ENCODE measurements at regions not wholly inside any gene's neighbourhood (a gene's known extent, or its start where the extent isn't known, plus 50 kb on each side); places are given as distances from the start of the nearest gene placed in this dataset.
"Not testable (repeated sequence)": the region's sequence is repeated elsewhere in the genome, so short reads cannot be mapped to it uniquely, and the experiment has no call there.

- not testable (repeated sequence) for H3K27me3 ChIP-seq (ENCODE audit: control insufficient read depth in 5 of 5, insufficient read depth in 4 of 5, low read length in 5 of 5); H3K9ac ChIP-seq (ENCODE audit: low read length in 5 of 5); H3K36me3 ChIP-seq (ENCODE audit: control insufficient read depth in 5 of 5, insufficient read depth in 5 of 5, low read length in 5 of 5); H3K9me3 ChIP-seq (ENCODE audit: control insufficient read depth in 5 of 5, low read length in 5 of 5); H3K4me3 ChIP-seq (ENCODE audit: low read depth in 1 of 5, low read length in 5 of 5); H3K27ac ChIP-seq (ENCODE audit: low read depth, low read length); H3K4me1 ChIP-seq (ENCODE audit: control insufficient read depth in 5 of 5, insufficient read depth in 5 of 5, low read length in 5 of 5)
Observed at GRCh38 chr15:20219171-20219570, 322.4 kb downstream of the GOLGA6L6 start.

- not testable (repeated sequence) for H3K36me3 ChIP-seq (ENCODE audit: control insufficient read depth in 5 of 5, insufficient read depth in 5 of 5, low read length in 5 of 5); H3K9ac ChIP-seq (ENCODE audit: low read length in 5 of 5); H3K4me1 ChIP-seq (ENCODE audit: control insufficient read depth in 5 of 5, insufficient read depth in 5 of 5, low read length in 5 of 5); H3K27ac ChIP-seq (ENCODE audit: low read depth, low read length); H3K4me3 ChIP-seq (ENCODE audit: low read depth in 1 of 5, low read length in 5 of 5); H3K27me3 ChIP-seq (ENCODE audit: control insufficient read depth in 5 of 5, insufficient read depth in 4 of 5, low read length in 5 of 5); H3K9me3 ChIP-seq (ENCODE audit: control insufficient read depth in 5 of 5, low read length in 5 of 5)
Observed at GRCh38 chr15:20215700-20216099, 325.9 kb downstream of the GOLGA6L6 start.

- H3K4me3 ChIP-seq (ENCODE audit: low read depth in 1 of 5, low read length in 5 of 5); H3K27ac ChIP-seq (ENCODE audit: low read depth, low read length); H3K9me3 ChIP-seq (ENCODE audit: control insufficient read depth in 5 of 5, low read length in 5 of 5); H3K36me3 ChIP-seq (ENCODE audit: control insufficient read depth in 5 of 5, insufficient read depth in 5 of 5, low read length in 5 of 5); H3K27me3 ChIP-seq (ENCODE audit: control insufficient read depth in 5 of 5, insufficient read depth in 4 of 5, low read length in 5 of 5); H3K4me1 ChIP-seq (ENCODE audit: control insufficient read depth in 5 of 5, insufficient read depth in 5 of 5, low read length in 5 of 5); H3K9ac ChIP-seq (ENCODE audit: low read length in 5 of 5): not testable (repeated sequence)
Observed at GRCh38 chr15:20214101-20214500, 327.5 kb downstream of the GOLGA6L6 start.

- not testable (repeated sequence) for H3K4me1 ChIP-seq (ENCODE audit: control insufficient read depth in 5 of 5, insufficient read depth in 5 of 5, low read length in 5 of 5); H3K4me3 ChIP-seq (ENCODE audit: low read depth in 1 of 5, low read length in 5 of 5); H3K27me3 ChIP-seq (ENCODE audit: control insufficient read depth in 5 of 5, insufficient read depth in 4 of 5, low read length in 5 of 5); H3K36me3 ChIP-seq (ENCODE audit: control insufficient read depth in 5 of 5, insufficient read depth in 5 of 5, low read length in 5 of 5); H3K9me3 ChIP-seq (ENCODE audit: control insufficient read depth in 5 of 5, low read length in 5 of 5); H3K27ac ChIP-seq (ENCODE audit: low read depth, low read length); H3K9ac ChIP-seq (ENCODE audit: low read length in 5 of 5)
Observed at GRCh38 chr15:20211508-20211907, 330.1 kb downstream of the GOLGA6L6 start.

GRCh38 chr15:20209973-20210372 lies 331.6 kb downstream of the GOLGA6L6 start:
- not testable (repeated sequence) for H3K27me3 ChIP-seq (ENCODE audit: control insufficient read depth in 5 of 5, insufficient read depth in 4 of 5, low read length in 5 of 5); H3K9me3 ChIP-seq (ENCODE audit: control insufficient read depth in 5 of 5, low read length in 5 of 5); H3K4me3 ChIP-seq (ENCODE audit: low read depth in 1 of 5, low read length in 5 of 5); H3K4me1 ChIP-seq (ENCODE audit: control insufficient read depth in 5 of 5, insufficient read depth in 5 of 5, low read length in 5 of 5); H3K9ac ChIP-seq (ENCODE audit: low read length in 5 of 5); H3K27ac ChIP-seq (ENCODE audit: low read depth, low read length); H3K36me3 ChIP-seq (ENCODE audit: control insufficient read depth in 5 of 5, insufficient read depth in 5 of 5, low read length in 5 of 5)

GRCh38 chr15:20207607-20208006 lies 334.0 kb downstream of the GOLGA6L6 start:
- H3K4me3 ChIP-seq (ENCODE audit: low read depth in 1 of 5, low read length in 5 of 5); H3K4me1 ChIP-seq (ENCODE audit: control insufficient read depth in 5 of 5, insufficient read depth in 5 of 5, low read length in 5 of 5); H3K36me3 ChIP-seq (ENCODE audit: control insufficient read depth in 5 of 5, insufficient read depth in 5 of 5, low read length in 5 of 5); H3K27ac ChIP-seq (ENCODE audit: low read depth, low read length); H3K9me3 ChIP-seq (ENCODE audit: control insufficient read depth in 5 of 5, low read length in 5 of 5); H3K9ac ChIP-seq (ENCODE audit: low read length in 5 of 5); H3K27me3 ChIP-seq (ENCODE audit: control insufficient read depth in 5 of 5, insufficient read depth in 4 of 5, low read length in 5 of 5): not testable (repeated sequence)

GRCh38 chr15:20207198-20207597 lies 334.4 kb downstream of the GOLGA6L6 start:
- H3K9me3 ChIP-seq (ENCODE audit: control insufficient read depth in 5 of 5, low read length in 5 of 5); H3K36me3 ChIP-seq (ENCODE audit: control insufficient read depth in 5 of 5, insufficient read depth in 5 of 5, low read length in 5 of 5); H3K4me1 ChIP-seq (ENCODE audit: control insufficient read depth in 5 of 5, insufficient read depth in 5 of 5, low read length in 5 of 5); H3K27ac ChIP-seq (ENCODE audit: low read depth, low read length); H3K27me3 ChIP-seq (ENCODE audit: control insufficient read depth in 5 of 5, insufficient read depth in 4 of 5, low read length in 5 of 5); H3K4me3 ChIP-seq (ENCODE audit: low read depth in 1 of 5, low read length in 5 of 5); H3K9ac ChIP-seq (ENCODE audit: low read length in 5 of 5): not testable (repeated sequence)

- H3K9me3 ChIP-seq (ENCODE audit: control insufficient read depth in 5 of 5, low read length in 5 of 5); H3K4me1 ChIP-seq (ENCODE audit: control insufficient read depth in 5 of 5, insufficient read depth in 5 of 5, low read length in 5 of 5); H3K27ac ChIP-seq (ENCODE audit: low read depth, low read length); H3K36me3 ChIP-seq (ENCODE audit: control insufficient read depth in 5 of 5, insufficient read depth in 5 of 5, low read length in 5 of 5); H3K27me3 ChIP-seq (ENCODE audit: control insufficient read depth in 5 of 5, insufficient read depth in 4 of 5, low read length in 5 of 5); H3K4me3 ChIP-seq (ENCODE audit: low read depth in 1 of 5, low read length in 5 of 5); H3K9ac ChIP-seq (ENCODE audit: low read length in 5 of 5): not testable (repeated sequence)
Observed at GRCh38 chr15:20204177-20204866, 337.3 kb downstream of the GOLGA6L6 start.

- not testable (repeated sequence) for H3K27ac ChIP-seq (ENCODE audit: low read depth, low read length); H3K9ac ChIP-seq (ENCODE audit: low read length in 5 of 5); H3K9me3 ChIP-seq (ENCODE audit: control insufficient read depth in 5 of 5, low read length in 5 of 5); H3K27me3 ChIP-seq (ENCODE audit: control insufficient read depth in 5 of 5, insufficient read depth in 4 of 5, low read length in 5 of 5); H3K4me1 ChIP-seq (ENCODE audit: control insufficient read depth in 5 of 5, insufficient read depth in 5 of 5, low read length in 5 of 5); H3K4me3 ChIP-seq (ENCODE audit: low read depth in 1 of 5, low read length in 5 of 5); H3K36me3 ChIP-seq (ENCODE audit: control insufficient read depth in 5 of 5, insufficient read depth in 5 of 5, low read length in 5 of 5)
Observed at GRCh38 chr15:20203649-20204150, 337.9 kb downstream of the GOLGA6L6 start.

- H3K36me3 ChIP-seq (ENCODE audit: control insufficient read depth in 5 of 5, insufficient read depth in 5 of 5, low read length in 5 of 5); H3K27ac ChIP-seq (ENCODE audit: low read depth, low read length); H3K4me1 ChIP-seq (ENCODE audit: control insufficient read depth in 5 of 5, insufficient read depth in 5 of 5, low read length in 5 of 5); H3K9ac ChIP-seq (ENCODE audit: low read length in 5 of 5); H3K27me3 ChIP-seq (ENCODE audit: control insufficient read depth in 5 of 5, insufficient read depth in 4 of 5, low read length in 5 of 5); H3K4me3 ChIP-seq (ENCODE audit: low read depth in 1 of 5, low read length in 5 of 5); H3K9me3 ChIP-seq (ENCODE audit: control insufficient read depth in 5 of 5, low read length in 5 of 5): not testable (repeated sequence)
Observed at GRCh38 chr15:20194591-20195198, 346.9 kb downstream of the GOLGA6L6 start.
